ENCODE measurements at regions not wholly inside any gene's neighbourhood (a gene's known extent, or its start where the extent isn't known, plus 50 kb on each side); places are given as distances from the start of the nearest gene placed in this dataset.
"Not testable (repeated sequence)": the region's sequence is repeated elsewhere in the genome, so short reads cannot be mapped to it uniquely, and the experiment has no call there.

DNA sequence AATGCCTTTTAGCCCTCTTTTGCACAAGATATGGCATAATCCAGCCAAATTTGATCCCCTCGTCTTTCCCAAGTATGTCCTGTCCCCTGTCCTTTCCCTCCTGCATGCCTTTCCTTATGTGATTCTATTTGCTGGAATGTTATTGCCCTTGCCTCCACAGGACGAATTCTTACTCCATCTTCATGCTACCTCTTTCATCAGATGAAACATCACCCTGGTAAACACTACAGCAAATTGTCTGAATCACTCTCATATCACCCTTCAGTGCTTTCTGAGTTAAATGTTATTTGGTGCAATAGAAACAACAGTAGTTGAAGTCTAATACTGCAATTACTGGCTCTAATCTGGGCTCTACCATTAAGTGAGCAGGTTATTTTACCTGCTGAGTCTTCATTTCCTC is 52.2 kb upstream of the FAT1 start:
- DNase-seq = no peak

DNA sequence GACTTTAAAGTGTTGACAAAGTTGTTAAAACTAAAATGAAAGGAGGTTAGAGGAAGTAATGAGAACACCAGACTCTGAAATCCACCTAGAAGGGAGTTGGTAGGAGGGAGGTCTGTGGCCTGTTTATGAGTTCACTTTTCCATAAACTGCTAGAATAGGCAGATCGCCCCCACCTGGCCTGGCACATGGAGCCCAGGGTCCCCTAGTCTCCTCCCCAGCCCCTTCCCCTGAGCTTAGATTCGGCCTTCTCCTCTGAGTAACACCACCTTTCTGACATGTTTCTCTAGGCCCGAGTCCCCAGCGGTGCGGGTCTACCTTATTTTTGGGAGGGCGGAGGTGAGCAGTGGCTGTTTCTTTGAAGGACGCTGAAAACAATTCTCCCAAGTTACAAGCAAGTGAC is 54.5 kb upstream of the FAT1 start:
- DNase-seq = no peak

DNA sequence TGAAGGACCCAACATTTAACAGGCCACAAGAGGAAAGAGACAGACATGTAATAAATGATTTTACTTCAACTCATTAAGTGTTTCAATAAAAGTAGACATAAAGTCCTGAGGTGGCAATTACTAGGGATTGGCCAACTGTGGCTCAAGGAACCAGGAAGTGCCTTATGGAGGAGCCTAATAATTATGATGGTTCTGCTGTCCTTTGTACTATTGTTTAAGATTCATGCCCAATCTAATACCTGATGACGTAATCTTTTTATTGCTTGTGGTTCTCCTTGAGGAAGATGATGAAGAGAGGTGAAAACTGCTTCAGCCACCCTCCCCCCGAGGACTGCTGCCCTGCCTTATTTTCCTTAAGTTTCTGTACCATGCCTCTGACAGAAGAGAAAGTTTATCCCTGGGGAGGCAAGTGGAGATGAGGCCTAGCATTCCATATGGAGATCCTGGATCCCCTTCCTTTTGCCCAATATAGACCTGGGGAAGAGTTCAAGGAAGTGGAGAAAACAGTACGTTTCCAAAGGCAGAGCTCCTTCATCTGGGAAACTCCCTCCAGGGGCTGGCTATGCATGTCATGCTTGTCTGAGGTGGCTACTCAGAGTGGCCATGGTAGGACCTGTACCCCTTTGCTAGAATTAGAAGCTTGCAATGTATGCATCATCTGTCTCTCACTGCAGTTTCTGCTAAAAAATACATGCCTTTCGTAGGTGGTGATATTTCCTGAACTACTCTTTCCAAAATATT is 56.8 kb upstream of the FAT1 start:
- DNase-seq = no peak

GRCh38 chr4:186781032-186781917 is 57.6 kb upstream of the FAT1 start:
- no peak for DNase-seq

GRCh38 chr4:186782302-186782701 is 58.6 kb upstream of the FAT1 start:
- DNase-seq = no peak

GRCh38 chr4:186787536-186787935 is 63.9 kb upstream of the FAT1 start:
- DNase-seq = no peak

GRCh38 chr4:186789651-186790050 is 66.0 kb upstream of the FAT1 start:
- DNase-seq = no peak

- no peak for DNase-seq
Observed at GRCh38 chr4:186790630-186791029, 67.0 kb upstream of the FAT1 start.

GRCh38 chr4:186792728-186793366 is 69.2 kb upstream of the FAT1 start:
- no peak for DNase-seq

- no peak for DNase-seq
Observed at GRCh38 chr4:186798951-186799659, 75.4 kb upstream of the FAT1 start.

GRCh38 chr4:186805020-186805820 is 81.6 kb upstream of the FAT1 start:
- no peak for DNase-seq

DNA sequence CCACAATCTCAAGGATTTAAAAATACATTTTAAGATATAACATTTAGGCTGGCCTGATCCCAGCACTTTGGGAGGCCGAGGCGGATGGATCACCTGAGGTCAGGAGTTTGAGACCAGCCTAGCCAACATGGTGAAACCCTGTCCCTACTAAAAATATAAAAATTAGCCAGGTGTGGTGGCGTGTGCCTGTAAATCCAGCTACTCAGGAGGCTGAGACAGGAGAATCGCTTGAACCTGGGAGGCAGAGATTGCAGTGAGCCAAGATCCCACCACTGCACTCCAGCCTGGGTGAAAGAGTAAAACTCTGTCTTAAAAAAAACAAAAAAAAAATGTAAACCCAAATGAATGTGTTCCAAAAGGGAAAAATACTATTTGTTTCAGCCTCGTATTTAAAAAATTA is 82.3 kb upstream of the FAT1 start:
- not testable (repeated sequence) for DNase-seq

- DNase-seq = no peak
Observed at GRCh38 chr4:186806679-186807421, 83.2 kb upstream of the FAT1 start.

DNA sequence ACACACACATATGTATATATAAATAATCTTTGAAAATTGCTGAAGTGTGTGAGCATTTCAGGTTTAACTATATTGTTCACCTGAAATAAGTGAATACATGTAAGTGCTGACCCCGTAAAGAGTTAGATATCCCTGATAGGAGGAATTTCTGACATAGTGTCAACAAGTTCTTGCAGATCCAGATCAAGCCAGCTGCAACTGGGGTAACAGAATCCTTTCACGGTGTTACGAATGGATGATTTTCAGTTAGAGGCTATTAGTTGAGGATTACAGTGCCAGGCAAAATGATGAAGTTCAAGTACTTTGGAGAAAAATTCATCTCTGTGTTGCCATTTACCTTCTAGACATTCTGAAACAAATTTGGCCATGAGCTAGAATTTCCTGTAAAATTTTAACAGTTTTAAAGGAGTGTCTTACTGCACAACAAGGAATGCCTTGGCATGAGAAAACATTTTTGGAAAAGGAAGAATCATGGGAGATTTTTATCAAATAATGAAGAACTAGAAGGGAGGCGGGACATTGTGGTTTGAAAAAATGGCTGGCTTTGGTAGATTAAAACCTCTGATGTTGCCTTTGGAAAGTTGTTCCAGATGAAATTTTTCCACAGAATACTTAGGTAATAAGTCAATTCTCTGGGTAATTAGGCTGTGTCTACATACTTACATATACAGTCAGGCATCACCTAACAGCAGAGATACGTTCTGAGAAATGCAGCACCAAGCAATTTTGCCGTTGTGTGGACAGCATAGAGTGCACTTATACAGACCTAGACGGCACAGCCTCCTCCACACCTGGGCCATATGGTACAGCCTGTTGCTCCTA is 84.4 kb upstream of the FAT1 start:
- DNase-seq = no peak

- no peak for DNase-seq
Observed at GRCh38 chr4:186808630-186809018, 85.0 kb upstream of the FAT1 start.

DNA sequence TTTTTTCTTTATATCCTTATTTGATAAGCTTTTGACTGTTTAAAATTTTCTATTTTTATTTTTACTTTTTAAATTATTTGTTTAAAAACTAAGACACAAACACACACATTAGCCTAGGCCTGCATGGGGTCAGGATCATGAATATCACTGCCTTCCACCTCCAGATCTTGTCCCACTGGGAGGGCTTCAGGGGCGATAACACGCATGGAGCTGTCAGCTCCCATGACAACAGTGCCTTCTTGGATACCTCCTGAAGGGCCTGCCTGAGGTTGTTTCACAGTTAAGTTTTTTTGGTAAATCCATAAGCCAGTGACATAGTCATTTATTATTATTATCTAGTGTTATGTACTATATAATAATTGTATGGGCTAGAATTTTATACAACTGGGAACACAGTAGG is 85.4 kb upstream of the FAT1 start:
- no peak for DNase-seq

GRCh38 chr4:186810613-186811150 is 87.0 kb upstream of the FAT1 start:
- DNase-seq = no peak

DNA sequence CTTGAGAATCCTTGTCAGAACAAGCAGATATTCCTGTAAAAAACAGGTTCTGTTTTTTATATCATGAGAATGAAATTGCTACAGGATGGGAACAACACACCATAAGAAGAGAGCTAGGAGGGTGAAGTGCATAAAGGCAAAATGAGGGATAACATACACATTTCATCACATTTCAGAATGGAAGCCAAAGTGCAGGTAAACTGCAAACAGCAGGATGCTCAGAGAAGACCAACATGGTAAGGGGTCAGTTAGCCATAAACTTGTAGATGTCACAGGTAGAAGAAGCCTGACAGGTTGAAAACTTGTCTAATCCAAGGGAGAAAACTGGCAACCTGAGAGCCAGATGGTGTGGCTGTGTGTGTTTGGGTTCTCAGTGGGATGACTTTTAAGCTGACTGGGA is 88.9 kb upstream of the FAT1 start:
- DNase-seq = no peak

DNA sequence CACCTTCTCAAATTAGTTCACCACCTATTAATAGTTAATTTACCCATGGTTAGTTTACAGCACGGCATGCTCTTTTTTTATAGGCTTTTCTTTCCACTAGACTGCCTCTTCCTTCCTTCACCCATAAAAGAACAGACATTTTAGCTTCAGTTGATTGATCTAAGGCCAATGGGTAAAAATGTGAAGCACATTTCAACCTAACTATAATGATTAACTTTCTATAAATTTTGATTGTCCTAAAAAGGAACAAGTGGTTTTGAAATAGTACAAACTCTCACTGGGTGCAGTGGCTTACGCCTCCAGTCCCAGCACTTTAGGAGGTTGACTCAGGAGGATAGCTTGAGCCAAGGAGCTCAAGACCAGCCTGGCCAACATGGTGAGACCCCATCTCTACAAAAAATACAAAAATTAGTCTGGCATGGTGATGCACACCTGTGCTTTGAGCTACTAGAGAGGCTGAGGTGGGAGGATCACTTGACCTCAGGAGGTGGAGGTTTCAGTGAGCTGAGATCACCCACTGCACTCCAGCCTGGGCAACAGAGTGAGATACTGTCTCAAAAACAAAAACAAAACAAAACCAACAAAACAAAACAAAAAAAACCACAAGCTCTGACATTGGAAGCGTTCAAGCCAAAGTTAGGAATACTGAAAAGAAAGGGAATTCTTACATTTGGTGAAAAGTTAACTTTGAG is 89.9 kb upstream of the FAT1 start:
- no peak for DNase-seq
